ENCODE measurements at regions not wholly inside any gene's neighbourhood (a gene's known extent, or its start where the extent isn't known, plus 50 kb on each side); places are given as distances from the start of the nearest gene placed in this dataset.

GRCh38 chr3:176967522-176967921, 229.8 kb downstream of the TBL1XR1 start:
- TF ChIP-seq CTCF (IDR thresholded peaks at IDR 0.05; ENCODE audit: insufficient read depth, low read length) (no peak), REST (IDR thresholded peaks at IDR 0.05; ENCODE audit: insufficient replicate concordance, low read depth) (no peak), POLR2AphosphoS5 (IDR thresholded peaks at IDR 0.05; ENCODE audit: low read depth) (no peak), GABPA (IDR thresholded peaks at IDR 0.05; ENCODE audit: low read depth) (no peak)
